ENCODE measurements at regions not wholly inside any gene's neighbourhood (a gene's known extent, or its start where the extent isn't known, plus 50 kb on each side); places are given as distances from the start of the nearest gene placed in this dataset.
A peak's percentile ranks its signal among the peaks of the same experiment; 100 is the strongest.

GRCh38 chr12:115057445-115057844 is 373.5 kb upstream of the TBX3 start:
- no peak overlapping the region for H2BK12ac ChIP-seq (ENCODE audit: low read depth, low read length)
- DNase-seq (ENCODE audit: low read depth in 1 of 2, low spot score in 2 of 2): no peak
- H2BK120ac ChIP-seq (replicated peaks; ENCODE audit: low read depth, low read length): no peak overlapping the region
- H3K23ac ChIP-seq (ENCODE audit: insufficient read length): no peak overlapping the region
- no peak overlapping the region for H2BK15ac ChIP-seq (ENCODE audit: low read length)
- H3K23me2 ChIP-seq (ENCODE audit: low read depth, low read length): no peaks in the 10 kb centered on the region
- no peak overlapping the region for H2BK20ac ChIP-seq (ENCODE audit: low read length)
- H3K14ac ChIP-seq (ENCODE audit: insufficient read length): no peak overlapping the region
- TF ChIP-seq SUZ12 (IDR thresholded peaks at IDR 0.05; ENCODE audit: low read length) (no peak), NANOG (IDR thresholded peaks at IDR 0.05; ENCODE audit: insufficient read depth, low read depth, low read length, poor library complexity, severe bottlenecking) (peak; percentile 19)
- H3K27me3 ChIP-seq (replicated peaks in 1 of 4; ENCODE audit: control insufficient read depth in 3 of 4, extremely low read depth in 1 of 4, insufficient read depth in 3 of 4, low read length in 3 of 4): no peaks in the 10 kb centered on the region
- no peaks in the 10 kb centered on the region for H3K79me2 ChIP-seq (ENCODE audit: control insufficient read depth in 1 of 2, insufficient read depth in 2 of 2, low read length in 2 of 2)
- no peaks in the 10 kb centered on the region for H3K79me1 ChIP-seq (ENCODE audit: low read depth, low read length)
- POLR2A ChIA-PET (ENCODE audit: partially characterized antibody): no interaction called here
- H3K18ac ChIP-seq (ENCODE audit: extremely low read depth, low read length): no peak overlapping the region
- peak; percentile 13 for FAIRE-seq
- H4K8ac ChIP-seq (ENCODE audit: extremely low read depth, insufficient read depth, low read length): no peak overlapping the region
- no peak overlapping the region for H4K5ac ChIP-seq (ENCODE audit: insufficient read length, low read depth, low read length)
- H3K9ac ChIP-seq (replicated peaks in 1 of 4; ENCODE audit: extremely low read depth in 1 of 4, low read depth in 3 of 4, low read length in 3 of 4): no peak overlapping the region
- WGBS, 2 experiments (ENCODE audit: extremely low coverage in 1 of 2, insufficient coverage in 1 of 2, insufficient read length in 1 of 2, insufficient replicate concordance in 2 of 2, low coverage in 1 of 2, low lambda C conversion rate in 2 of 2, missing lambda C conversion rate in 1 of 2): 14% methylated on average over 1 of the region's 1 CpG; no CpG with 5 or more reads in 1 of the 2 experiments
- no peak overlapping the region for H2AK5ac ChIP-seq (ENCODE audit: low read depth, low read length)
- no peaks in the 10 kb centered on the region for H4K20me1 ChIP-seq (replicated peaks in 1 of 2; ENCODE audit: control insufficient read depth in 1 of 2, insufficient read depth in 2 of 2, low read length in 2 of 2)
- H3K4me1 ChIP-seq (replicated peaks in 1 of 4; ENCODE audit: control insufficient read depth in 3 of 4, insufficient read depth in 4 of 4, low read length in 3 of 4): peaks cover 0 to 9% (median 0%) of the 10 kb centered on the region in 4 experiments; a peak in 1 of 7 replicates
- H3K27ac ChIP-seq (ENCODE audit: low read depth, low read length): no peak overlapping the region
- no peak overlapping the region for H3K4ac ChIP-seq (replicated peaks; ENCODE audit: insufficient read length, low read depth, low read length)
- H2AFZ ChIP-seq (ENCODE audit: low read length): no peak overlapping the region
- H4K91ac ChIP-seq (replicated peaks; ENCODE audit: insufficient read length, low read length): no peak overlapping the region
- no peak overlapping the region for H2BK5ac ChIP-seq (ENCODE audit: low read depth, low read length)
- H3K4me3 ChIP-seq (ENCODE audit: extremely low read depth in 1 of 4, insufficient read depth in 2 of 4, low read depth in 3 of 4, low read length in 4 of 4): peak overlapping the region in 1 of 4 experiments; percentile 3; a peak in 1 of 8 replicates
- H3K9me3 ChIP-seq (ENCODE audit: insufficient read depth in 2 of 2, low read depth in 1 of 2, low read length in 1 of 2): no peaks in the 10 kb centered on the region
- no peaks in the 10 kb centered on the region for H3K36me3 ChIP-seq (ENCODE audit: control insufficient read depth in 2 of 4, insufficient read depth in 4 of 4, low read length in 3 of 4)
- CTCF ChIA-PET (ENCODE audit: partially characterized antibody): no interaction called here
- no peak overlapping the region for H3K4me2 ChIP-seq (ENCODE audit: insufficient read depth in 1 of 2, low read depth in 2 of 2, low read length in 2 of 2)
- no peak overlapping the region for H3K56ac ChIP-seq (replicated peaks; ENCODE audit: insufficient read length, low read depth, low read length)

All from H1 (cell line).